Large intestine (tissue), 3 donors: ENCODE measurements at regions not wholly inside any gene's neighbourhood (a gene's known extent, or its start where the extent isn't known, plus 50 kb on each side); places are given as distances from the start of the nearest gene placed in this dataset.
"Not testable (repeated sequence)": the region's sequence is repeated elsewhere in the genome, so short reads cannot be mapped to it uniquely, and the experiment has no call there.

Source experiments
- DNase-seq, 2 donors: peaks; one replicate each; pipeline versions ENCODE4 v3.0.0 to v3.0.0-alpha.2; 2013
- H3K27ac ChIP-seq: one replicate; pipeline ENCODE4 v1.5.1; 2013; ENCODE audit warnings: low read length
- H3K27me3 ChIP-seq: 2 replicates; pipeline ENCODE4 v1.6.1; 2013; ENCODE audit warnings: low read length; ENCODE audit not compliant: control insufficient read depth, insufficient read depth
- H3K36me3 ChIP-seq: 2 replicates; pipeline ENCODE4 v1.6.1; 2013; ENCODE audit warnings: low read length; ENCODE audit not compliant: control insufficient read depth, insufficient read depth
- H3K4me1 ChIP-seq: one replicate; pipeline ENCODE4 v1.6.1; 2013; ENCODE audit warnings: low read length; ENCODE audit not compliant: control insufficient read depth, insufficient read depth
- H3K4me3 ChIP-seq: one replicate; pipeline ENCODE4 v1.5.1; 2013; ENCODE audit warnings: low read length
- H3K9me3 ChIP-seq: one replicate; pipeline ENCODE4 v1.6.1; 2013; ENCODE audit warnings: mild to moderate bottlenecking, low read depth, low read length, moderate library complexity; ENCODE audit not compliant: control insufficient read depth
- WGBS: methylation state at CpG from one replicate; pipeline ENCODE4 v1.1.5; 2013; ENCODE audit warnings: low lambda C conversion rate; ENCODE audit not compliant: insufficient coverage; 5-methylcytosine and 5-hydroxymethylcytosine counted together

DNA sequence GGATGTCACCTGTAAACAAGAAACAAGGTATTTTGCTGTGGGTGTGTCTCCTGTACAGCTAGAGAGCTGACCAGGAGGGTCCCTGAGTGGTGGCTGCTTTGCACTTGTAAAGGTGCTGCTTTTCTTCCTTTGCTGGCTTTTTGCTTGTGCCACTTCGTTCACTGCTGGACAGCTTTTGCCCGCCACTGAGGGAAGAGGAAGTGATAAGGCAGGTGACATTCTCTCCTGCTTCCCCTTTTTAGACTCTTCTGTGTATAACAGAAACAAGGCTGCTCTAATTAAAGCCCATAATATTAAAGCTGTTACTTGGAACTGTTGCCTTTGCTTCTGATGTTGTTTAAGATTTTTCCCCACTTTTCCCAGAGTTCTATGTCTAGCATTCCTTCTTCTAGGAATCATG, 218.6 kb upstream of the TSPY4 start:
- H3K9me3 ChIP-seq = no peaks in the 10 kb centered on the region
- no peak overlapping the region for H3K4me3 ChIP-seq
- no peaks in the 10 kb centered on the region for H3K36me3 ChIP-seq
- no peak for DNase-seq
- no peaks in the 10 kb centered on the region for H3K27me3 ChIP-seq
- WGBS = no CpG with 5 or more reads among the region's 2 CpGs
- H3K27ac ChIP-seq = no peak overlapping the region
- H3K4me1 ChIP-seq = no peaks in the 10 kb centered on the region

DNA sequence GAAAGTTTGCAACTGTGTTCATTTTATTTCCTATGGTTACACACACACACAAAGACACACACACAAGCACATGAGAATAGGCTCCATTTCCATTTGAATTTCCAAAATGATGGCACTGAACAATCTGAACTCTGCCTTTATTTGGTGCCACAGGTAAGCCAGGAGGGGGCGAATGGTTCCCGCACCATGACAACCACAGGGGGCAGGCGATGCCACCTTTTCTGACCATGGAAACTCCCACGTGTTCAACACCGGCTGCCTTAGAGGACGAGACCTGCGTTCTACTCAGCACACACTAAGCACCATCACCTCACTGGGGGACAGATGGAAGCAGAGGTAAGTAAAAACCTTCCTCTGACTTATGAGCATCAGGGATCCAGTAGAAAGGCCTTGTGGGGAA, 212.6 kb upstream of the TSPY4 start:
- H3K4me3 ChIP-seq = no peak overlapping the region
- no peaks in the 10 kb centered on the region for H3K27me3 ChIP-seq
- H3K4me1 ChIP-seq = no peaks in the 10 kb centered on the region
- H3K27ac ChIP-seq = no peak overlapping the region
- no peak for DNase-seq
- H3K9me3 ChIP-seq = no peaks in the 10 kb centered on the region
- H3K36me3 ChIP-seq = no peaks in the 10 kb centered on the region
- no CpG with 5 or more reads among the region's 7 CpGs for WGBS

- Histone ChIP-seq H3K27me3 (no peaks in the 10 kb centered on the region), H3K9me3 (no peaks in the 10 kb centered on the region), H3K36me3 (no peaks in the 10 kb centered on the region), H3K4me1 (no peaks in the 10 kb centered on the region), H3K4me3 (no peak overlapping the region), H3K27ac (peak overlapping the region; percentile 42)
- no CpG with 5 or more reads among the region's 1 CpG for WGBS
- peak in 1 of 2 donors; percentile 26 for DNase-seq
These were observed 210.7 kb upstream of the TSPY4 start for GRCh38 chrY:9126545-9126944.

DNA sequence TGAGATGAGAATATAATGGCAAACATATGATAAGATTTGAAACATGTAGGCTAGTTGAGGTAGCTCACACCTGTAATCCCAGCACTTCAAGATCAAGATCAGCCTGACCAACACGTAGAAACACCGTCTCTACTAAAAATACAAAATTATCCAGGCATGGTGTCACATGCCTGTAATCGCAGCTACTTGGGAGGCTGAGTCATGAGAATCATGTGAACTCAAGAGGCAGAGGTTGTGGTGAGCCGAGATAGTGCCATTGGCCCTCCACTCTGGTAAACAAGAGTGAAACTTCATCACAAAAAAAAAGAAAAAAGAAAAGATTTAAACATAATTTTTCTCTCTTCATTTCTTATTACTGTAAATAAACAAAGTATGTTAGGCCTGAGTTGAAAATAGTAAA, 193.9 kb upstream of the TSPY4 start:
- H3K4me1 ChIP-seq, H3K27me3 ChIP-seq, H3K4me3 ChIP-seq, H3K27ac ChIP-seq, H3K36me3 ChIP-seq, DNase-seq, H3K9me3 ChIP-seq: not testable (repeated sequence)
- no CpG with 5 or more reads among the region's 4 CpGs for WGBS

GRCh38 chrY:9154552-9154951, 182.7 kb upstream of the TSPY4 start:
- not testable (repeated sequence) for DNase-seq, H3K9me3 ChIP-seq, H3K4me1 ChIP-seq, H3K36me3 ChIP-seq, H3K27me3 ChIP-seq, H3K4me3 ChIP-seq, H3K27ac ChIP-seq

GRCh38 chrY:9155721-9156120, 181.5 kb upstream of the TSPY4 start:
- WGBS = no CpG with 5 or more reads among the region's 4 CpGs

DNA sequence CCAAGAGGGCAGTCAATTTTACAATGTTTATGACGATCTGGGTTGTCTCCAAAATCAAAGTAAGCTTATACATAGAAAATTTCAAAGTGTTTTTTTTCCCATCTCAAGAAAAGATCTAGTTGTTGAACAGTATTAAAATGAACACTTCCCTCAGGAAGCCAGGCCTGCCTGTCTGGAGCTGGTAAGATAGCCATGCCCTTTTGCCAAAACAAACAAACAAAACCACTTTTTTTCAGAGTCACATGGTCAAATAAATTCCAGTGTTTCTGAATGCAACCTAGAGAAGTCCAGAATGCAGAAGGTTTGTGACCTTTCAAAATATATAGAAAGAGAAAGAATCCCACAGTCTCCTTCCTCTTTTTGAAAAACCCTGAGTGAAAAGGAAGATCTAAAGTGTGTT, 178.6 kb upstream of the TSPY4 start:
- no peaks in the 10 kb centered on the region for H3K4me1 ChIP-seq
- no CpG with 5 or more reads among the region's 1 CpG for WGBS
- H3K27me3 ChIP-seq = no peaks in the 10 kb centered on the region
- no peak overlapping the region for H3K27ac ChIP-seq
- DNase-seq = no peak
- H3K36me3 ChIP-seq = no peaks in the 10 kb centered on the region
- no peak overlapping the region for H3K4me3 ChIP-seq
- no peaks in the 10 kb centered on the region for H3K9me3 ChIP-seq

More at GRCh38 chrY:9155721-9156120, 181.5 kb upstream of the TSPY4 start:
- Histone ChIP-seq H3K4me1 (no peaks in the 10 kb centered on the region), H3K9me3 (no peaks in the 10 kb centered on the region), H3K4me3 (no peak overlapping the region), H3K27me3 (no peaks in the 10 kb centered on the region), H3K36me3 (no peaks in the 10 kb centered on the region), H3K27ac (no peak overlapping the region)
- DNase-seq = no peak

DNA sequence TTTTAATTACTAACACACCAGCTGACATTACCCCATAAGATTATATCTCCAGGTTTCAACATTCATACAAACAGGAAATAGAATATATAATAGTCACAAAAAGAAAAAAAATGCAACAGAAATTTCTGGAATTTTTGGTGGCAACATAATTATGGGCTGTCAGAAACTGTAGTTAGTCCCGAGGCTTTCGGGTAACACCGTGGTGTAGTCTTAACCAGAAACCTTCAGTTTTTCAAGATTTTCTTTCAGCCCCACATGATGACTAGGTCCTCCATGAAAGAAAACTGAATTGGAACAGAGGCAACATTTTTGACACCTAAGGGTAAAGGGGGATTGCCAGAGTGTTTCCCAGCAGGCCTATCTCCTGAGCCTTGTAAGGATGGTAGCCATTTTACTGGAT, 176.9 kb upstream of the TSPY4 start:
- not testable (repeated sequence) for H3K27ac ChIP-seq

DNA sequence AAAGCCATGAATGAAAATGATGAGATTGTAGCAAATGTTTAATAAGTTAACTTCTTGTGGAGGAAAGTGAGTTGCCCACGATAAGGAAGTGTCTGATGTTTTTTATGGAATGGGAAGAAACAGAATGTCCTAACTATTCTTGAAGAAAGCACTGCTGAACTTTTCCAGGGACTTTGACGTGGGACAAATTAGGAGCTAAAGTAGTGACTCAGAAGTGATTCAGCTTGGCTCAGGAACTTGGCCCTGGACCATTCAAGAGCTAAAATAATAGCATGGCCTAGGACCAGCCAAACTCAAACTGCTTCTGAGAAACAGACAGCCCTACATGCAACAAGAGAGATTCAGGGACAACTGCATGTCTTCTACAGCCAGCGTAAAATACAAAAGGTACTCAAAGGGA, 176.3 kb upstream of the TSPY4 start:
- H3K4me1 ChIP-seq, H3K36me3 ChIP-seq, H3K27ac ChIP-seq, H3K27me3 ChIP-seq, H3K9me3 ChIP-seq, H3K4me3 ChIP-seq, DNase-seq: not testable (repeated sequence)
- WGBS = 80% methylated on average over 1 of the region's 3 CpGs

More for the DNA sequence above, 176.9 kb upstream of the TSPY4 start:
- no CpG with 5 or more reads among the region's 3 CpGs for WGBS
- not testable (repeated sequence) for H3K36me3 ChIP-seq, H3K9me3 ChIP-seq, DNase-seq, H3K27me3 ChIP-seq, H3K4me3 ChIP-seq, H3K4me1 ChIP-seq

- not testable (repeated sequence) for H3K27ac ChIP-seq, H3K9me3 ChIP-seq, DNase-seq
These were observed 175.3 kb upstream of the TSPY4 start for GRCh38 chrY:9161990-9162389.

GRCh38 chrY:9162424-9162823, 174.8 kb upstream of the TSPY4 start:
- not testable (repeated sequence) for H3K9me3 ChIP-seq, H3K4me3 ChIP-seq, H3K27ac ChIP-seq

More at GRCh38 chrY:9161990-9162389, 175.3 kb upstream of the TSPY4 start:
- not testable (repeated sequence) for H3K27me3 ChIP-seq, H3K4me1 ChIP-seq, H3K36me3 ChIP-seq, H3K4me3 ChIP-seq

More at GRCh38 chrY:9162424-9162823, 174.8 kb upstream of the TSPY4 start:
- not testable (repeated sequence) for H3K36me3 ChIP-seq, H3K27me3 ChIP-seq, H3K4me1 ChIP-seq, DNase-seq
